GM12875 (cell line): ENCODE measurements at regions not wholly inside any gene's neighbourhood (a gene's known extent, or its start where the extent isn't known, plus 50 kb on each side); places are given as distances from the start of the nearest gene placed in this dataset.

Experiments used
- H3K4me3 ChIP-seq: one replicate; pipeline ENCODE4 v1.5.1; 2011; ENCODE audit warnings: low read depth, low read length, control low read depth
- CTCF ChIP-seq: IDR thresholded peaks from 2 replicates; pipeline ENCODE4 v1.5.1; 2011; ENCODE audit warnings: low read depth, mild to moderate bottlenecking, control low read depth, inconsistent platforms, low read length, moderate library complexity, borderline replicate concordance; ENCODE audit not compliant: insufficient read depth

GRCh38 chr7:68694656-68695055 lies 903.6 kb upstream of the AUTS2 start:
- no peak overlapping the region for H3K4me3 ChIP-seq
- no peak for TF ChIP-seq CTCF

GRCh38 chr7:68697796-68698280 lies 900.4 kb upstream of the AUTS2 start:
- no peak for TF ChIP-seq CTCF
- no peak overlapping the region for H3K4me3 ChIP-seq

- no peak overlapping the region for H3K4me3 ChIP-seq
- TF ChIP-seq CTCF, result no peak
These were observed 899.1 kb upstream of the AUTS2 start for GRCh38 chr7:68699090-68699711.

GRCh38 chr7:68700414-68700813 lies 897.9 kb upstream of the AUTS2 start:
- TF ChIP-seq CTCF, result no peak
- H3K4me3 ChIP-seq, result no peak overlapping the region

GRCh38 chr7:68706291-68706690 lies 892.0 kb upstream of the AUTS2 start:
- H3K4me3 ChIP-seq, result no peak overlapping the region
- TF ChIP-seq CTCF, result no peak

- TF ChIP-seq CTCF, result no peak
- H3K4me3 ChIP-seq, result no peak overlapping the region
These were observed 891.1 kb upstream of the AUTS2 start for GRCh38 chr7:68707159-68707558.

- H3K4me3 ChIP-seq, result no peak overlapping the region
- TF ChIP-seq CTCF, result no peak
These were observed 890.3 kb upstream of the AUTS2 start for GRCh38 chr7:68707958-68708357.
